Panc1 (cell line): ENCODE measurements at regions not wholly inside any gene's neighbourhood (a gene's known extent, or its start where the extent isn't known, plus 50 kb on each side); places are given as distances from the start of the nearest gene placed in this dataset.

Experiments used
- CTCF ChIP-seq: fragments of 450-650 bp; IDR thresholded peaks from 2 replicates; pipeline ENCODE4 v1.5.1; 2017; ENCODE audit warnings: mild to moderate bottlenecking
- POLR2AphosphoS5 ChIP-seq: IDR thresholded peaks from 2 replicates; pipeline ENCODE4 v1.6.1; 2012; ENCODE audit warnings: mild to moderate bottlenecking, low read depth, low read length, moderate library complexity
- TCF7L2 ChIP-seq: IDR thresholded peaks from 2 replicates; pipeline ENCODE4 v1.6.1; 2011; ENCODE audit warnings: mild to moderate bottlenecking, low read depth, low read length, inconsistent platforms
- TF ChIP-seq, protein P1 (sequence below), 2 experiments: IDR thresholded peaks; 2 replicates each; pipeline ENCODE4 v1.6.1; 2011 to 2012; ENCODE audit warnings: low read depth in 2 of 2, control low read depth in 1 of 2, low read length in 1 of 2, mild to moderate bottlenecking in 1 of 2, moderate library complexity in 1 of 2; ENCODE audit not compliant: insufficient read depth in 1 of 2

- TF ChIP-seq, protein P1, sequence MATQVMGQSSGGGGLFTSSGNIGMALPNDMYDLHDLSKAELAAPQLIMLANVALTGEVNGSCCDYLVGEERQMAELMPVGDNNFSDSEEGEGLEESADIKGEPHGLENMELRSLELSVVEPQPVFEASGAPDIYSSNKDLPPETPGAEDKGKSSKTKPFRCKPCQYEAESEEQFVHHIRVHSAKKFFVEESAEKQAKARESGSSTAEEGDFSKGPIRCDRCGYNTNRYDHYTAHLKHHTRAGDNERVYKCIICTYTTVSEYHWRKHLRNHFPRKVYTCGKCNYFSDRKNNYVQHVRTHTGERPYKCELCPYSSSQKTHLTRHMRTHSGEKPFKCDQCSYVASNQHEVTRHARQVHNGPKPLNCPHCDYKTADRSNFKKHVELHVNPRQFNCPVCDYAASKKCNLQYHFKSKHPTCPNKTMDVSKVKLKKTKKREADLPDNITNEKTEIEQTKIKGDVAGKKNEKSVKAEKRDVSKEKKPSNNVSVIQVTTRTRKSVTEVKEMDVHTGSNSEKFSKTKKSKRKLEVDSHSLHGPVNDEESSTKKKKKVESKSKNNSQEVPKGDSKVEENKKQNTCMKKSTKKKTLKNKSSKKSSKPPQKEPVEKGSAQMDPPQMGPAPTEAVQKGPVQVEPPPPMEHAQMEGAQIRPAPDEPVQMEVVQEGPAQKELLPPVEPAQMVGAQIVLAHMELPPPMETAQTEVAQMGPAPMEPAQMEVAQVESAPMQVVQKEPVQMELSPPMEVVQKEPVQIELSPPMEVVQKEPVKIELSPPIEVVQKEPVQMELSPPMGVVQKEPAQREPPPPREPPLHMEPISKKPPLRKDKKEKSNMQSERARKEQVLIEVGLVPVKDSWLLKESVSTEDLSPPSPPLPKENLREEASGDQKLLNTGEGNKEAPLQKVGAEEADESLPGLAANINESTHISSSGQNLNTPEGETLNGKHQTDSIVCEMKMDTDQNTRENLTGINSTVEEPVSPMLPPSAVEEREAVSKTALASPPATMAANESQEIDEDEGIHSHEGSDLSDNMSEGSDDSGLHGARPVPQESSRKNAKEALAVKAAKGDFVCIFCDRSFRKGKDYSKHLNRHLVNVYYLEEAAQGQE (IDR thresholded peaks at IDR 0.05; ENCODE audit: insufficient read depth in 1 of 2, low read depth in 2 of 2, low read length in 1 of 2): no peak
- no peak for TF ChIP-seq CTCF
- TF ChIP-seq POLR2AphosphoS5: no peak
- TF ChIP-seq TCF7L2: no peak
Observed at GRCh38 chr1:73771396-73771795, 426.6 kb downstream of the LRRIQ3 start.
